Stimulated activated CD8-positive, alpha-beta memory T cell treated with anti-CD3 and anti-CD28 coated beads, Interleukin-15, amount 100 ng/mL, for 1 hour (primary cell): ENCODE measurements at regions not wholly inside any gene's neighbourhood (a gene's known extent, or its start where the extent isn't known, plus 50 kb on each side); places are given as distances from the start of the nearest gene placed in this dataset.
"Not testable (repeated sequence)": the region's sequence is repeated elsewhere in the genome, so short reads cannot be mapped to it uniquely, and the experiment has no call there.

Experiments used
- DNase-seq: peaks from one replicate; pipeline ENCODE4 v3.0.0-alpha.2; 2020; ENCODE audit warnings: low read depth

- not testable (repeated sequence) for DNase-seq
Measured at GRCh38 chr2:87263868-87264518, 242.3 kb upstream of the PLGLB1 start.

DNA sequence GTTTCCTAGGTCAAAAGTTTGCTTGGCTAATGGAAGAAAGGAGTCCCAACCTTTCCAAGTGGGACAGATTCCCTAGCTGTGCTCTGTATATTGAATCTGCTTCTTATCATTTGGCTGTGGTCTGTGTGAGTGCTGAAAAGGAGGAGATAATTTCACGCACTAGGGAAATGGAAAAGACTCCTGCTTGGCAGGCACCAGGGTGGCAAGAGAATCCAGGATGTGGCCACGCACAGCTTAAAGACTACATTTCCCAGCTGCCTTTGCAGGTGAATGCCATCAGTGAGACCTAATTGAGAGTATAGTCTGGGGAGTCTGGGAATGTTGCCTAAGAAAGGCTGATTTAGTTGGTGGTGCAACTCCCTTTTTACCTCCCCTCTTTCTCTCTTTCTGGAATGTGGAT, 253.5 kb upstream of the PLGLB1 start:
- DNase-seq: not testable (repeated sequence)

DNA sequence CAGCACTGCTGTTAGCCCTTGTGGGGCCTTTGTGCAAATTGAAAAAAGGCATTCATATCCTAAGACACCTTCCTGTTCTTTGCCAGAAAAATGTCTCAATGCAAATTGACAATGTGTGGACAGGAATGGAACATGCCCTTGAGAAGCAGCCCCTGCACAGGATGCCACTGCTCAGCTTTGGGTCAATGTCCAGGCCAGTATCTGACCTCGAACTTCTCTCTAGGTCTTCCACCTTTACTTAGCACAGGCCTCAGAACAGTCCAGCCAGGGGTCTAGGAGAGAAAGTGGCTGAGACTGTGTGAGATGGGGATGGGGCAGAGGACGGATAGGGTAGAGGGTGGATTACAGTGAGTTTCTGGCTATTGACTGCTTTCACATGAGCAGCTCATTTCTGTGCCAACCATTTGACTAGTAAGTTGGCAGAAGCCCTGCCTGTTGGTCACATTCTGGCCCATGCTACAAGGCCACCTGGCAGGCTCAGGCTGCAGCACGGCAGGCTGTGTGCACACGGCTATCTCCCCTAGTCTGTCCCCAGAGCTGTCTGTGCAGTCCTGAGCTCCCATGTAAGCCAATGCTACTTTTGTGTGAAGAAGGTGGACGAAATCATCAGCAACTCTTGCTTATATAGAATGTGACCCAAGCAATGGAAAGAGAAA, 254.5 kb upstream of the PLGLB1 start:
- not testable (repeated sequence) for DNase-seq

DNA sequence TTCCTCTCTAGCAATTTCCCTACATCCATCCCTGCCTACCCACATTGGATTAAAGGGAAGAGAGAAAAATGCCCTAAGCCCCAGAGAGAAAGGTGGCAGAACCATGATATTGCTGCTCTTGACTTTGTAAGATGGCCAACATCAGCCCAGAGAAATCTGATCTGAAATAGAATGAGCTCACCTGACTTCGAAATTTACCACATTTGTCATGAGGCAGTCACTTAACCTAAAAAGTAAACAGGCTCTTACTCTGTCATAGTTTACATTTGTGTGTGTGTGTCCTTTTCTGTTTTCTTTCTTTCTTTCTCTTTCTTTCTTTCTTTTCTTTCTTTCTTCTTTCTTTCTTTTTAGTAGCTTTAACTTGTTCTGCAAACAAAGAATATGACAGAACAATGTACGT, 255.0 kb upstream of the PLGLB1 start:
- DNase-seq: not testable (repeated sequence)

DNA sequence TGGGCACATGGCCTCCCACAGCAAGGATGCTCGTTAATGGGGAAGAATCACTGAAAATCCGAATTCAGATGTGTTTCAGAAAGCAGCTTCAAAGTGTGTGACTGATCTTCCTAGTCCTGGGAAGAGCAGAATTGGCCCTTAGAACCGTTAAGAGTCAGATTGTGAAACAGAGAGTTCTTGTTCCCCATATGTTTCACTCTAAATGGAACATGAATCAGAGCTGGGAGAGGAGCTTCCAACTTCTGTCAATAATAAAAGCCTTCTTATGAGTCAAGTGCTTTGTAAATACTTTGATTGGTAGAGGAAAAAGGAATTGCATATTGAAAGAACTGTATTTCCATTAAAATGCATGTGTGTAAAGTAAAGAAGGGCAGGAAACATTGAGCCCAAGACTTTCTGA, 256.1 kb upstream of the PLGLB1 start:
- not testable (repeated sequence) for DNase-seq

GRCh38 chr2:87280596-87281355, 259.1 kb upstream of the PLGLB1 start:
- not testable (repeated sequence) for DNase-seq

GRCh38 chr2:87283735-87284470, 262.3 kb upstream of the PLGLB1 start:
- DNase-seq: not testable (repeated sequence)

GRCh38 chr2:87284471-87284772, 262.8 kb upstream of the PLGLB1 start:
- not testable (repeated sequence) for DNase-seq

- not testable (repeated sequence) for DNase-seq
Measured at GRCh38 chr2:87285139-87285538, 263.5 kb upstream of the PLGLB1 start.

- DNase-seq: not testable (repeated sequence)
Measured at GRCh38 chr2:87290566-87291307, 269.1 kb upstream of the PLGLB1 start.

GRCh38 chr2:87291400-87292200, 270.0 kb upstream of the PLGLB1 start:
- DNase-seq: not testable (repeated sequence)

- not testable (repeated sequence) for DNase-seq
Measured at GRCh38 chr2:87293931-87294594, 272.4 kb upstream of the PLGLB1 start.

- not testable (repeated sequence) for DNase-seq
Measured at GRCh38 chr2:87295135-87295534, 273.5 kb upstream of the PLGLB1 start.

DNA sequence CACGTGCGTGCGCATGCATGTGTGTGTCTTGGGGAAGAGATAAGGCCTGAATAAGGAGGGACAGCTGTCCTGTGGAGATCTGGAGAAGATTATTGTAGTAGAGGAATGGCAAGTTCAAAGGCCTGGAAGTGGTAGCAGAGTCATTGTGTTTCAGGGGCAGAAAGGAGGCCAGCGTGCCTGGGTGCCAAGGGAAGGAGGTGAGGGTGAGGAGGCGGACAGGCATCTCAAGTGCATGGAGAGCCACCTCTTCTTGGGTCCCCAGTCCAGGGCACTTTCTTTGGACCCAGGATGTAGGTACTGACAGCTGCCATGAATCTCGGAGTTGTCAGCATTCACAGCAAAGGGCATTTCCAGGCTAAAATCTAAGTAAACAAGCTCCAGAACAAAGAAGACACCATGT, 279.7 kb upstream of the PLGLB1 start:
- DNase-seq: not testable (repeated sequence)

DNA sequence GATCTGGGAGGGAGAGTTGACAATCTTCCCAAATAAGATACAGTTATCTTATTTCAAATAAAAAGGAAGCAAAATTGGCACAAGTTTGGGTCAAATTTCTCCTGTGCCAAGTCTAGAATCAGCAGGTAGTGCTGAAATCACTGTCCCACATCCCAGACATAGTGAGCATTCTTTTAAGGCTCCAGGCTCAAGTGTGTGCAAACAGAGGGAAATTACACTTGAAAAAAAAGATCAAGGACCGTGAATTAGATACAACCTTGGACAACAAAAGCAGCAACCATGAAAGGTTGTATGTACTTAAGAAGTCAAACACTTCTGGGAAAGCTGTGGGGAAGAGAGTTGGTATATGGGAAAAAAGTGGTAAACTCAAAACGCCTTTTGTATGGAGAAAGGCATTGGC, 280.2 kb upstream of the PLGLB1 start:
- DNase-seq: not testable (repeated sequence)

GRCh38 chr2:87308621-87309020, 287.0 kb upstream of the PLGLB1 start:
- DNase-seq: not testable (repeated sequence)

- not testable (repeated sequence) for DNase-seq
Measured at GRCh38 chr2:87309785-87310184, 288.1 kb upstream of the PLGLB1 start.

- not testable (repeated sequence) for DNase-seq
Measured at GRCh38 chr2:87311896-87312441, 290.3 kb upstream of the PLGLB1 start.

GRCh38 chr2:87314622-87315021, 293.0 kb upstream of the PLGLB1 start:
- not testable (repeated sequence) for DNase-seq
